Activated CD4-positive, alpha-beta T cell treated with anti-CD3 and anti-CD28 coated beads, Interleukin-2, Interleukin-4, amounts not matched to agents 100 ng/mL and 50 ng/mL, durations not matched to agents 16 hours and 8 hours (primary cell): ENCODE measurements at regions not wholly inside any gene's neighbourhood (a gene's known extent, or its start where the extent isn't known, plus 50 kb on each side); places are given as distances from the start of the nearest gene placed in this dataset.
"Not testable (repeated sequence)": the region's sequence is repeated elsewhere in the genome, so short reads cannot be mapped to it uniquely, and the experiment has no call there.

Experiments
- DNase-seq: peaks from one replicate; pipeline ENCODE4 v3.0.0-alpha.2; 2020; ENCODE audit warnings: low spot score

- DNase-seq: no peak
Measured at GRCh38 chr3:187540847-187541246, 129.3 kb downstream of the SST start.

- no peak for DNase-seq
Measured at GRCh38 chr3:187536185-187536584, 134.0 kb downstream of the SST start.

GRCh38 chr3:187533797-187534196, 136.4 kb downstream of the SST start:
- DNase-seq: no peak

- DNase-seq: no peak
Measured at GRCh38 chr3:187531831-187532230, 138.4 kb downstream of the SST start.

- no peak for DNase-seq
Measured at GRCh38 chr3:187522890-187523289, 147.3 kb downstream of the SST start.

- DNase-seq: no peak
Measured at GRCh38 chr3:187522293-187522692, 147.9 kb downstream of the SST start.

- DNase-seq: no peak
Measured at GRCh38 chr3:187521546-187521945, 148.6 kb downstream of the SST start.

- no peak for DNase-seq
Measured at GRCh38 chr3:187520027-187520945, 149.9 kb downstream of the SST start.

- DNase-seq: no peak
Measured at GRCh38 chr3:187519428-187519890, 150.7 kb downstream of the SST start.

GRCh38 chr3:187518616-187519015, 150.4 kb downstream of the RTP4 start:
- no peak for DNase-seq

- no peak for DNase-seq
Measured at GRCh38 chr3:187518207-187518606, 150.0 kb downstream of the RTP4 start.

GRCh38 chr3:187516446-187517185, 148.4 kb downstream of the RTP4 start:
- DNase-seq: no peak

GRCh38 chr3:187507905-187508304, 139.7 kb downstream of the RTP4 start:
- no peak for DNase-seq

- no peak for DNase-seq
Measured at GRCh38 chr3:187507266-187507665, 139.1 kb downstream of the RTP4 start.

GRCh38 chr3:187504435-187504834, 136.2 kb downstream of the RTP4 start:
- DNase-seq: no peak

- no peak for DNase-seq
Measured at GRCh38 chr3:187498211-187498724, 130.1 kb downstream of the RTP4 start.

- DNase-seq: no peak
Measured at GRCh38 chr3:187497052-187497451, 128.9 kb downstream of the RTP4 start.

GRCh38 chr3:187494056-187494455, 125.9 kb downstream of the RTP4 start:
- not testable (repeated sequence) for DNase-seq

GRCh38 chr3:187491371-187491770, 123.2 kb downstream of the RTP4 start:
- DNase-seq: no peak

GRCh38 chr3:187490366-187490765, 122.2 kb downstream of the RTP4 start:
- DNase-seq: no peak

GRCh38 chr3:187484547-187485295, 116.5 kb downstream of the RTP4 start:
- no peak for DNase-seq

GRCh38 chr3:187481426-187481825, 113.2 kb downstream of the RTP4 start:
- no peak for DNase-seq
